Stimulated activated naive CD8-positive, alpha-beta T cell treated with anti-CD3 and anti-CD28 coated beads, Interleukin-15, amount 100 ng/mL, for 72 hours (primary cell): ENCODE measurements at regions not wholly inside any gene's neighbourhood (a gene's known extent, or its start where the extent isn't known, plus 50 kb on each side); places are given as distances from the start of the nearest gene placed in this dataset.
A peak's percentile ranks its signal among the peaks of the same experiment; 100 is the strongest.

Experiments used
- ATAC-seq: fragments of 150-1000 bp; cut with Tn5 transposase; 2 replicates; pipeline ENCODE4 v1.10.0; 2021; ENCODE audit warnings: mild to moderate bottlenecking, moderate library complexity
- DNase-seq, 2 donors: peaks; one replicate each; pipeline ENCODE4 v3.0.0; 2021 to 2022
- H3K27ac Mint-ChIP-seq, 2 donors: one replicate each; pipeline ENCODE4 v1.8.0; 2022; ENCODE audit warnings: mild to moderate bottlenecking in 2 of 2, mixed read lengths in 2 of 2, moderate library complexity in 2 of 2
- H3K27me3 Mint-ChIP-seq: one replicate; pipeline ENCODE4 v1.8.0; 2022; ENCODE audit warnings: mixed read lengths
- H3K4me1 Mint-ChIP-seq: one replicate; pipeline ENCODE4 v1.8.0; 2022; ENCODE audit warnings: mild to moderate bottlenecking, mixed read lengths
- H3K4me3 Mint-ChIP-seq, 2 donors: one replicate each; pipeline ENCODE4 v1.8.0; 2022; ENCODE audit warnings: mild to moderate bottlenecking in 2 of 2, mixed read lengths in 2 of 2, moderate library complexity in 1 of 2
- H3K9me3 Mint-ChIP-seq, 2 donors: one replicate each; pipeline ENCODE4 v1.8.0; 2022; ENCODE audit warnings: mixed read lengths in 2 of 2

DNA sequence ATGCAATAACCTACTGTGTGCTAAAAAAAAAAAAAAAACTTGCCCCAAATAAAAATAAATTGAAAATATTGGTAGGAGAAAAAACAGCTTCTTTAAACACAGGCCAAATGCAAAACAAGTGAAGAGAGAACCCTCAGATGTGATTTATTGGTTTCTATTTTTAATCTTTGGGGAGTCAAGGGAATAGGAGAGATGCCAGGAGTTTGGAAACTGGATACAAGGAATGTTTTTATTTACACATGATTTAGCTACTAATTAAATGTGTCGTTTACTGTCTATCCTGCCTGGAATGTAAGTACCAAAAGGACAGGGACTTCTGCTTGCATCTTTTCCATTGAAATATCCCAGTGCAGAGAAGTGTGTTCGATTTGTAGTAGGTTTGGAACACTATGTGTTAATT lies 810.7 kb downstream of the MAFB start:
- Mint-ChIP-seq H3K27ac (no peak overlapping the region), H3K4me1 (no peaks in the 10 kb centered on the region), H3K4me3 (no peak overlapping the region), H3K9me3 (no peaks in the 10 kb centered on the region), H3K27me3 (peaks cover 8% of the 10 kb centered on the region)
- ATAC-seq (no peak), DNase-seq (no peak)

DNA sequence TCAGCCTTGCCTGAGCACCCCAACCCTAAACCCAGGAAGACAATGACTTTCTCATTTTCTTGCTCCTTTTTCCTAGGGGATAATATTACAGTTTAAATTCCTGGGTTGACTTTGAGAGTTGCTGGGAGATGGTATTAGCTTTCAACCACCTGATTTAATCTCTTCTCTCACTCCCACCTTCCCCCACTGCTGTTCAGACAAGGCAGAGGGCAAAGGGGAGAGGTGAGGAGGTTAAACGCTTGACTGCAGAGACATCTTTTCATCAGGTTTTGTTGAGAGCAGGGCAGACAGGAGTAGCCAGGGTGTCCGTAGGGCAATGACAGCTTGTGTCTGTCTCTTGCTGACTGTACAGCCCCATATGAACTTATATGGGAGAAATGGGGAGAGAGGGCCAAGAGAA lies 811.2 kb downstream of the MAFB start:
- no peak overlapping the region for H3K4me3 Mint-ChIP-seq
- DNase-seq (no peak), ATAC-seq (no peak)
- no peak overlapping the region for H3K27ac Mint-ChIP-seq
- no peaks in the 10 kb centered on the region for H3K9me3 Mint-ChIP-seq
- H3K4me1 Mint-ChIP-seq = no peaks in the 10 kb centered on the region
- H3K27me3 Mint-ChIP-seq = peaks cover 8% of the 10 kb centered on the region

DNA sequence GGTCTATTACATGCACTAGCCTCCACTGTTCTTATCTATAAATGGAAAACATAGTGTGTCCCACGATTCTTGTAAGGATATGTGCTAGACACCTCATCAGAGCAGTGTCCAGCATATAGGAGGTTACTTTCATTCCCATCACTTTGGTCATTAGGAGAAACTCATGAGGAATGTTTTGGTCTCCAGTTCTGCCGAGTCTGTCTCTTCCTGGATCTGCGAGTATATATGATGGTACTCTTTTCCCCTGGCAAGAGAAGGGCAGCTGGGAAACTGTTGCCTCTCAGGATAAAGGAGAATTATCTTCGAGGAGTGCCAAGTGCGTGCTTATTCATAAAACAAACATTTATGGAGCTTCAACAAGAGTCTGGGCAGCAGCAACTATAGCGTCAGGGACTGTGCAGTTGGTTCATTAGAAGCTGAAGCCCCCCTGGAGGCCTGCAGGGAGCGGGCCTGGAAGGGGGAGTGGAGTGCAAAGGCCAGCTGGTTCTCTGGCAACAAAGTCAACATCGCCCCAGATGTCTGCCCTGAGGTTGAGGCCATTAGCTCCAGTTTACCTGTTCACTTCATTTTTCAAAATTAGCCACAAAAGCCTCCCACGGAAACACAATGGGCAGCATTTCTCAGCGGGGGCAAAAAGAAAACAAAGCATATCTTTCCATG lies 811.9 kb downstream of the MAFB start:
- Mint-ChIP-seq H3K27me3 (peaks cover 8% of the 10 kb centered on the region), H3K4me1 (no peaks in the 10 kb centered on the region), H3K4me3 (no peak overlapping the region), H3K9me3 (no peaks in the 10 kb centered on the region), H3K27ac (no peak overlapping the region)
- no peak for DNase-seq
- no peak for ATAC-seq

DNA sequence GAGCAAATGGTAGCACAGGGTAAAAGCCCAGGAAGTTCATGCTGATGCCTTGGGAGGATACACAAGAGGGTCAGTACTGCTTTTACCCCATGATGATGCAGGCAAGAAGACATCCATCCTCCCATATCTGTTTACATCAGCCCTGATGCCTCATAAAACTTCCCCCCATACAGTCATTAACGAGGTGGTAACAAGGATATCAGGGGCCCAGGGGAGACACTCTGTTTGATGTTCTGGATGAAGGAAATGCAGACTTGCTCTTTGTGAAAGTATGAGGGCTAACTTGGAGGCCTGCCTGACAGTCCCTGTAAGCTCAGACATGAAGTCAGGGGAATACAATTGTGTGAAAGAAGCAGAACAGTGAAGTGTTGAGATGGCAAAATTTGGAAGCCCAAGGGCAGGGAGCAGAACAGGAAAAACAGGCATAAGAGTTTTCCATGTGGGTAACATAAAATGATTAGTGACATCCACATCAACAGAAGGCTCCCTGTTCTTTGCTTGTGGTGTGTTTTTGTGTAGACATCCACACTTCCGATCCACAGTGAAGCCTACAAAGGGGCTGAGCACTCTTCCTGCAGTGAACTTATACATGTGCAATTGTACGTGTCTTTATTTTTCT lies 813.4 kb downstream of the MAFB start:
- Mint-ChIP-seq H3K4me3 (no peak overlapping the region), H3K9me3 (no peaks in the 10 kb centered on the region), H3K27me3 (peaks cover 8% of the 10 kb centered on the region), H3K4me1 (no peaks in the 10 kb centered on the region), H3K27ac (peak overlapping the region in 1 of 2 donors; percentile 40)
- DNase-seq (no peak), ATAC-seq (no peak)

GRCh38 chr20:39874049-39874893 lies 814.8 kb downstream of the MAFB start:
- no peaks in the 10 kb centered on the region for H3K4me1 Mint-ChIP-seq
- DNase-seq = peak; percentile 38 to 40
- no peak overlapping the region for H3K4me3 Mint-ChIP-seq
- peaks cover 8% of the 10 kb centered on the region for H3K27me3 Mint-ChIP-seq
- H3K27ac Mint-ChIP-seq = no peak overlapping the region
- ATAC-seq = peak; percentile 69
- H3K9me3 Mint-ChIP-seq = no peaks in the 10 kb centered on the region

DNA sequence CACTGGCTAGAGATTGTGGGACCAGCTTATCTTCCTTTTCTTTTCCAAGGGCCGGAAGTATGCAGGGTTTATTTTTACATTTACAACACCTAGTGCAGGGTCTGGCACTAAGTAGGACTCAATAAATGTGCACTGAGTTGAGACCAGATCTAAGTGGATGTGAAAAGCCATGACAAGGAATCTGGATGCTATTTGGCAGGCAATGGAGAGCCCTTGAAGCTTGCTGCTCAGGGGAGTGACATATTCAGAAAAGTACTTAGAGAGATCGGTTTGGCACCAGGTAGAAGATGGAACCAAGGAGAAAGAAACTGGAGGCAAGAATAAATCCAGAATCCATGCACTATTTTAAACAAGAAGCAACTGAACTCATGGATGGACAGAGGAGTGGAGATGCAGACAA lies 815.8 kb downstream of the MAFB start:
- Mint-ChIP-seq H3K4me1 (no peaks in the 10 kb centered on the region), H3K27ac (no peak overlapping the region), H3K27me3 (peaks cover 8% of the 10 kb centered on the region), H3K9me3 (peaks cover 0 to under 1% of the 10 kb centered on the region in 2 donors), H3K4me3 (no peak overlapping the region)
- ATAC-seq = no peak
- no peak for DNase-seq

DNA sequence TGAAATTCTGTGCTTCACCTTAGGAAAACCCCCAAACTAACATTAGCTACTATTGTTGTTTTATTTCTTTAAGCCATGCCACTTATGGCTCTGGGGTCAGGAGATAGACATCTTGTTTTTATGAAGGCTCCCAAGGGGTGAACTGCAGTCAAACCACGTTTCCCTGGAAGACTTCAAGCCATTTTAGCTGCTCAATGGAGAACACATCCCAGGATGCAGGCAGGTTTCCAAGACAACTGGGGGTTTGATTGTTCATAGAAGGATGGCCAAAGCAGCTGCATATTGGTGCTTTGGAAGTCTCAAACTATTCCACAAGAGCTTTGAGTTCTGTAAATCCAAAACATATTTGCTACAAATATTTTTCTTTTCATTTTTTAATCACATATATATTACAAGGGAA lies 818.0 kb downstream of the MAFB start:
- H3K27me3 Mint-ChIP-seq = no peaks in the 10 kb centered on the region
- DNase-seq = no peak
- no peak overlapping the region for H3K27ac Mint-ChIP-seq

GRCh38 chr20:39865446-39865845 lies 823.6 kb downstream of the MAFB start:
- no peak for DNase-seq
- no peak overlapping the region for H3K4me3 Mint-ChIP-seq
- ATAC-seq = no peak
- H3K27ac Mint-ChIP-seq = no peak overlapping the region
- peaks cover 5 to 7% of the 10 kb centered on the region in 2 donors for H3K9me3 Mint-ChIP-seq
- no peaks in the 10 kb centered on the region for H3K4me1 Mint-ChIP-seq
- H3K27me3 Mint-ChIP-seq = peaks cover 8% of the 10 kb centered on the region

More for the DNA sequence above, 818.0 kb downstream of the MAFB start:
- peaks cover 5 to 7% of the 10 kb centered on the region in 2 donors for H3K9me3 Mint-ChIP-seq
- no peaks in the 10 kb centered on the region for H3K4me1 Mint-ChIP-seq
- ATAC-seq = no peak
- no peak overlapping the region for H3K4me3 Mint-ChIP-seq

- no peak overlapping the region for H3K4me3 Mint-ChIP-seq
- DNase-seq = no peak
- ATAC-seq = no peak
Observed at GRCh38 chr20:39862470-39862891, 826.6 kb downstream of the MAFB start.

GRCh38 chr20:39861381-39861780 lies 827.7 kb downstream of the MAFB start:
- no peak overlapping the region for H3K4me3 Mint-ChIP-seq
- DNase-seq (no peak), ATAC-seq (no peak)
- no peak overlapping the region for H3K27ac Mint-ChIP-seq
- H3K4me1 Mint-ChIP-seq = no peaks in the 10 kb centered on the region
- H3K9me3 Mint-ChIP-seq = peaks cover 0 to 3% of the 10 kb centered on the region in 2 donors
- peaks cover 15% of the 10 kb centered on the region for H3K27me3 Mint-ChIP-seq

More at GRCh38 chr20:39862470-39862891, 826.6 kb downstream of the MAFB start:
- H3K27me3 Mint-ChIP-seq = peaks cover 15% of the 10 kb centered on the region
- peaks cover 0 to 5% of the 10 kb centered on the region in 2 donors for H3K9me3 Mint-ChIP-seq
- no peaks in the 10 kb centered on the region for H3K4me1 Mint-ChIP-seq
- H3K27ac Mint-ChIP-seq = no peak overlapping the region

DNA sequence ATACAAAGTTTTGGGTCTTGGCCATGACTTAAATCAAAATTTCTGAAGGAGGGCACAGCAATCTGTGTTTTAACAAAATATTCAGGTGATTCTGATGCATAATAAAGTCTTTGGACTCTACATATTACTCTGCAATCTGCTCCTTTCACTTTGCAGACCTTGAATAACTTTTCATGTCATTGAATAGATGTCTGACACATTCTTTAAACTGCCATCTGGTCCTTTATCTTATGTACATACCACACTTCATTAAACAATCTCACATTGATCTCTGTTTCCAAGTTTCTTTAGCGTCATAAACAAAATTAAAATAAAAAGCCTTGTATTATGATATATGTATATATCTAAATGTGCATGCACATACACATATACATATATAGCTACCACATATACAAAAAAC lies 831.2 kb downstream of the MAFB start:
- H3K9me3 Mint-ChIP-seq = no peaks in the 10 kb centered on the region
- ATAC-seq (no peak), DNase-seq (no peak)
- no peak overlapping the region for H3K4me3 Mint-ChIP-seq
- H3K27me3 Mint-ChIP-seq = peaks cover 7% of the 10 kb centered on the region
- H3K4me1 Mint-ChIP-seq = no peaks in the 10 kb centered on the region
- H3K27ac Mint-ChIP-seq = no peak overlapping the region

- DNase-seq (no peak), ATAC-seq (no peak)
- Mint-ChIP-seq H3K27ac (no peak overlapping the region), H3K4me1 (no peaks in the 10 kb centered on the region), H3K4me3 (no peak overlapping the region), H3K9me3 (no peaks in the 10 kb centered on the region), H3K27me3 (peaks cover 7% of the 10 kb centered on the region)
Observed at GRCh38 chr20:39857187-39857586, 831.8 kb downstream of the MAFB start.

DNA sequence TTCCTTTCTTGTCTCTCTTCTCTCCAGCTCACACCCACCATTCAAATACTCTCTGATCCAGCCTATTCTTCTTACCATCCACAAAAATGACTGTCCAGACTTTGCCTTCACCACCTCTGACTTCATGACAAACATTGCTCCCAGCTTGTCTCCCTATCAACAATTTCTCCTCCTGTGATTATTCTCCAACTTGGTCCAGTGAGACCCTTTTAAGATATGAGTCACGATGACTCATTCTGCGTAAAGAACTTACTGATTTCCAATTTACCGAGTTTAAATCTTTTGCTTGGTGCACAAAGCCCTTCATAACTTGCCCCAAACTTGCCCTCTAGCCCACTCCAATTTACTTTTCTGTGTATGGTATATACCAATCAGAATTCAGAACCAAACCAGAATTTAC lies 833.2 kb downstream of the MAFB start:
- Mint-ChIP-seq H3K4me1 (no peaks in the 10 kb centered on the region), H3K4me3 (no peak overlapping the region), H3K27me3 (peaks cover 7% of the 10 kb centered on the region), H3K9me3 (no peaks in the 10 kb centered on the region), H3K27ac (no peak overlapping the region)
- DNase-seq (no peak), ATAC-seq (no peak)

DNA sequence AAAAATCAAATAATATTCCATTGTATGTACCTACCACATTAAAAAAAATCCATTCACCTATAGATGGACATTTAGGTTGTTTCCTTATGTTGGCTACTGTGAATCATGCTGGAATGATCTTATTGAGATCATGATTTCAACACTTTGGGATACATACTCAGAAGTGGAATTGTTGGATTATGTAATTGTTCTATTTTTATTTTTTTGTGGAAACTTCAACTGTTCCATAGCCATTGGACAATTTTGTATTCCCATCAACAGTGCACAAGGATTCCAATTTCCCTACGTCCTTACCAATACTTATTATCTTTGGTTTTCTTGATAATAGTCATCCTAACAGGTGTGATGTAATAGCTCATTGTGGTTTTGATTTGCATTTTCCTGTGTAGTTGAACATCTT lies 834.0 kb downstream of the MAFB start:
- ATAC-seq = no peak

DNA sequence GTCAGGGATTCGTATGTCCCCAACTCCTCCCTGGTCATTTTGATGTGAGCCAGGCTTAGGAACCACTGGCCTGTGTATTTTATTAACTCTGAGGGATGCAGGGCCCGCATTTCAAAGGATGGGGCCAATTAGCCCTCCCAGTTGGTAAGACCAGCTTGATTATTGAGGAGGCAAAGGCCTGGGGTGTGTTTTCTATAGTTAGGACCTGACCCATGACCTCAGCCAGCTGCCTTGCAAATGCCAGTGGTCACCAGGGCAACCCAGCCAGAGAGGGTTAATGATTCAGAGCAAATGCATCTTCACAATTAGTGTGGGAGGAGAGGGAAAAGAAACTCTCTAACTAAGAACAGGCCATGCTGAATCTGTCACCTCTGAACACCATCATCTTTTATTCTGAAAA lies 835.4 kb downstream of the MAFB start:
- Mint-ChIP-seq H3K9me3 (no peaks in the 10 kb centered on the region), H3K4me1 (no peaks in the 10 kb centered on the region), H3K4me3 (no peak overlapping the region), H3K27ac (no peak overlapping the region), H3K27me3 (peaks cover 4% of the 10 kb centered on the region)
- DNase-seq (no peak), ATAC-seq (no peak)

More for the DNA sequence above, 834.0 kb downstream of the MAFB start:
- Mint-ChIP-seq H3K27ac (no peak overlapping the region), H3K4me1 (no peaks in the 10 kb centered on the region), H3K9me3 (no peaks in the 10 kb centered on the region), H3K4me3 (no peak overlapping the region), H3K27me3 (peaks cover 7% of the 10 kb centered on the region)
- no peak for DNase-seq

DNA sequence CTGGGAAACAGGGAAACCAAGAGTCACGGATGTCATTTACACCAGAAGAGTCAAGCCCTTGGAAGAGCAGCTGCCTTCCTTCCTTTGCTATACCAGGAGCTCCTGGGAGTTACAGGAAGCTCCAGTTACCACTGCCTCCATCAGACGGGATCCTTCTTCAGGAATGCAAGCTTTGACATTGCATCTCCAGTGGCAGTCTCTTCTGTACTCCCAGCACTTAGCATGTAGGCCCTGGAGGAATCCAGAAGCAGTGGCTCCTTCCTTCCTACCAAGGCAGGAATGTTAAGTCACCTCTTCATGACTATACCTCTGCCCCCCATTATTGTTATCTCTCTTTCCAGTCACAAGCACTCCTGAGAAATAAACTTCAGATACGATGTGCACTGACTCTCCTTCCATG lies 836.0 kb downstream of the MAFB start:
- no peaks in the 10 kb centered on the region for H3K27me3 Mint-ChIP-seq
- DNase-seq (no peak), ATAC-seq (no peak)
- H3K4me3 Mint-ChIP-seq = no peak overlapping the region
- no peaks in the 10 kb centered on the region for H3K4me1 Mint-ChIP-seq
- no peaks in the 10 kb centered on the region for H3K9me3 Mint-ChIP-seq
- H3K27ac Mint-ChIP-seq = no peak overlapping the region
